ENCODE measurements at regions not wholly inside any gene's neighbourhood (a gene's known extent, or its start where the extent isn't known, plus 50 kb on each side); places are given as distances from the start of the nearest gene placed in this dataset.

DNA sequence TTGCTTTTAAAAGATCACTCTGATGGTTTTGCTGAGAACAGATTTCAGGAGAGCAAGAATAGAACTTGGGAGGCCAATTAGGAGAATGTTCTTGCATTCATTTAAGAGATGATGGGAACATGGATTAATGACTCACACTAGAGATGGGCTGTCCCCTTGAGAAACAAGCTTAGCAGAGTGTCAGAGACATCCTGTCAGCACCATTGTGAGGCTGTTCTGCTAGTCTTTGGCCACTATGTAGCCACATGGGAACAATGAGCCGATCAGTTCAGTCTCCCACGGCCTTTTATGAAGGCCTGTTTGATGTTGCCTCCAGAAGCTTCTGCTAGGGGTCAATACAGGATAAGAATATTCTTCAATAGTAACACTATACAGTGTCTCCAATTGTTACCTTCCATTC lies 113.0 kb upstream of the EYA4 start:
- Histone ChIP-seq H2AFZ (no peak overlapping the region), H3K4me3 (no peak overlapping the region), H3K36me3 (replicated peaks; ENCODE audit: insufficient read depth, low read depth) (no peaks in the 10 kb centered on the region), H3K4me2 (no peak overlapping the region), H4K20me1 (ENCODE audit: insufficient read depth, poor library complexity, severe bottlenecking) (no peaks in the 10 kb centered on the region), H3K27ac (no peak overlapping the region), H3K27me3 (no peaks in the 10 kb centered on the region), H3K4me1 (ENCODE audit: insufficient read depth) (peaks cover 9% of the 10 kb centered on the region), H3K79me2 (no peaks in the 10 kb centered on the region), H3K9me2 (replicated peaks; ENCODE audit: insufficient read depth) (no peaks in the 10 kb centered on the region), H3K9me3 (ENCODE audit: low read depth) (no peaks in the 10 kb centered on the region)
- WGBS (ENCODE audit: low lambda C conversion rate, missing lambda C conversion rate): 56% methylated on average over 2 of the region's 2 CpGs
- TF ChIP-seq, protein P1, sequence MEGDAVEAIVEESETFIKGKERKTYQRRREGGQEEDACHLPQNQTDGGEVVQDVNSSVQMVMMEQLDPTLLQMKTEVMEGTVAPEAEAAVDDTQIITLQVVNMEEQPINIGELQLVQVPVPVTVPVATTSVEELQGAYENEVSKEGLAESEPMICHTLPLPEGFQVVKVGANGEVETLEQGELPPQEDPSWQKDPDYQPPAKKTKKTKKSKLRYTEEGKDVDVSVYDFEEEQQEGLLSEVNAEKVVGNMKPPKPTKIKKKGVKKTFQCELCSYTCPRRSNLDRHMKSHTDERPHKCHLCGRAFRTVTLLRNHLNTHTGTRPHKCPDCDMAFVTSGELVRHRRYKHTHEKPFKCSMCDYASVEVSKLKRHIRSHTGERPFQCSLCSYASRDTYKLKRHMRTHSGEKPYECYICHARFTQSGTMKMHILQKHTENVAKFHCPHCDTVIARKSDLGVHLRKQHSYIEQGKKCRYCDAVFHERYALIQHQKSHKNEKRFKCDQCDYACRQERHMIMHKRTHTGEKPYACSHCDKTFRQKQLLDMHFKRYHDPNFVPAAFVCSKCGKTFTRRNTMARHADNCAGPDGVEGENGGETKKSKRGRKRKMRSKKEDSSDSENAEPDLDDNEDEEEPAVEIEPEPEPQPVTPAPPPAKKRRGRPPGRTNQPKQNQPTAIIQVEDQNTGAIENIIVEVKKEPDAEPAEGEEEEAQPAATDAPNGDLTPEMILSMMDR (IDR thresholded peaks at IDR 0.05; ENCODE audit: poor library complexity): no peak
- TF ChIP-seq EZH2phosphoT487 (IDR thresholded peaks at IDR 0.05; ENCODE audit: low read depth, severe bottlenecking, unreplicated experiment) (no peak), EZH2 (IDR thresholded peaks at IDR 0.05; ENCODE audit: borderline replicate concordance) (no peak)
- no peak for DNase-seq (ENCODE audit: low spot score)

DNA sequence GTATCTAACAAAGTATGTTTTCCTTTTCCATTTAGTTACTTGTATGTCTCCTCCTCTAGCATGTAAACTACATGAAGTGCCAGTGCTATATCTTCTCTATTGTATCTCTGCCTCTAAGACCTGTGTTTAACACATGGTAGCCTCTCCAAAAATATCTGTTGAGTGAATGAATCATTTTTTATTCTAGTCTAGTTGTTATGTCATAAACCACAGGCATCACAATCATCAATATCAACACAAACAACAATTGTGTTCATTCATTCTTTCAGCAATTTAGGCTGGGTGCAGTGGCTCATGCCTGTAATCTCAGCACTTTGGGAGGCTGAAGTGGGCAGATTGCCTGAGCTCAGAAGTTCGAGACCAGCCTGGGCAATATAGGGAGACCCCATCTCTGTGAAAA lies 111.6 kb upstream of the EYA4 start:
- Histone ChIP-seq H3K27me3 (no peaks in the 10 kb centered on the region), H3K4me3 (no peak overlapping the region), H3K4me2 (no peak overlapping the region), H3K4me1 (ENCODE audit: insufficient read depth) (peaks cover 9% of the 10 kb centered on the region), H3K9me3 (ENCODE audit: low read depth) (no peaks in the 10 kb centered on the region), H3K27ac (no peak overlapping the region), H3K79me2 (no peaks in the 10 kb centered on the region), H3K9me2 (replicated peaks; ENCODE audit: insufficient read depth) (no peaks in the 10 kb centered on the region), H2AFZ (no peak overlapping the region), H3K36me3 (replicated peaks; ENCODE audit: insufficient read depth, low read depth) (no peaks in the 10 kb centered on the region), H4K20me1 (ENCODE audit: insufficient read depth, poor library complexity, severe bottlenecking) (no peaks in the 10 kb centered on the region)
- WGBS (ENCODE audit: low lambda C conversion rate, missing lambda C conversion rate): 95% methylated on average over 1 of the region's 1 CpG
- DNase-seq (ENCODE audit: low spot score): no peak
- TF ChIP-seq, protein P1 (IDR thresholded peaks at IDR 0.05; ENCODE audit: poor library complexity): no peak

DNA sequence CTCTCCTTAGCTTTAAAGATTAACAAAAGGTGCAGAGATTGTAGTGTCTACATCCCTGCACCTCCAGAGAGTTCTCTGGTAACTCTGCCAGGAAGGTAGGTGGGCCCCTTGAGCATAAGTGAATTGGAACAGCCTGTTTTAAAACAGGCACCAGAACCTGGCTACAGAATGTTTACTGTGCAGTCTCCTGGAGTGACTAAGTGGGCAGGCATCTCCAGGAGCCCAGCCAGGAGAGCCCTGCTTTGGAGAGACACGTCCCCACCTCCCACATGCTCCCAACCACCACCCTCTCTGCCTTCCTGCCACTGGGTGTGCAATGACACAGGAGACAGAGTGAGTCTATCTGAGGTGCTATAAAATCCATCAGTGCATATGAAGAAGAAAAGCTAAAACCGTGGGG lies 110.3 kb upstream of the EYA4 start:
- WGBS (ENCODE audit: low lambda C conversion rate, missing lambda C conversion rate): 51% methylated on average over 2 of the region's 2 CpGs
- no peaks in the 10 kb centered on the region for H4K20me1 ChIP-seq (ENCODE audit: insufficient read depth, poor library complexity, severe bottlenecking)
- no peaks in the 10 kb centered on the region for H3K79me2 ChIP-seq
- no peaks in the 10 kb centered on the region for H3K36me3 ChIP-seq (replicated peaks; ENCODE audit: insufficient read depth, low read depth)
- no peak overlapping the region for H3K4me2 ChIP-seq
- peak; percentile 55 for DNase-seq (ENCODE audit: low spot score)
- no peak overlapping the region for H3K27ac ChIP-seq
- H3K4me3 ChIP-seq: no peak overlapping the region
- H2AFZ ChIP-seq: no peak overlapping the region
- H3K4me1 ChIP-seq (ENCODE audit: insufficient read depth): peaks cover 9% of the 10 kb centered on the region
- no peaks in the 10 kb centered on the region for H3K9me2 ChIP-seq (replicated peaks; ENCODE audit: insufficient read depth)
- TF ChIP-seq EZH2phosphoT487 (IDR thresholded peaks at IDR 0.05; ENCODE audit: low read depth, severe bottlenecking, unreplicated experiment) (no peak), EZH2 (IDR thresholded peaks at IDR 0.05; ENCODE audit: borderline replicate concordance) (no peak)
- TF ChIP-seq, protein P1 (IDR thresholded peaks at IDR 0.05; ENCODE audit: poor library complexity): no peak
- H3K9me3 ChIP-seq (ENCODE audit: low read depth): no peaks in the 10 kb centered on the region
- H3K27me3 ChIP-seq: no peaks in the 10 kb centered on the region
